Prostate gland (tissue), 2 donors: ENCODE measurements at regions not wholly inside any gene's neighbourhood (a gene's known extent, or its start where the extent isn't known, plus 50 kb on each side); places are given as distances from the start of the nearest gene placed in this dataset.

Source experiments
- CTCF ChIP-seq, 4 experiments: fragments of 200-600 bp in 2 of 4; fragments of 450-650 bp in 2 of 4; sonication (generic) in 2 of 4; IDR thresholded peaks; 1 replicate in 3 of 4; 2 replicates in 1 of 4; pipeline ENCODE4 v1.5.1; 2016 to 2019; ENCODE audit warnings: antibody characterized with exemption in 4 of 4, mild to moderate bottlenecking in 2 of 4, moderate library complexity in 2 of 4
- POLR2A ChIP-seq: fragments of 450-650 bp; IDR thresholded peaks from one replicate; pipeline ENCODE4 v1.6.1; 2016; ENCODE audit warnings: antibody characterized with exemption, mild to moderate bottlenecking
- POLR2AphosphoS5 ChIP-seq: sonication (generic); formaldehyde crosslinking; IDR thresholded peaks from one replicate; pipeline ENCODE4 v1.6.1; 2017; ENCODE audit warnings: antibody characterized with exemption

GRCh38 chr18:8493141-8493540 is 116.1 kb upstream of the RAB12 start:
- TF ChIP-seq CTCF (IDR thresholded peaks at IDR 0.05) (no peak), POLR2A (no peak), POLR2AphosphoS5 (no peak)
